Stimulated activated CD4-positive, alpha-beta T cell treated with anti-CD3 and anti-CD28 coated beads, TNF-alpha, amount 100 ng/mL, for 1 hour (primary cell): ENCODE measurements at regions not wholly inside any gene's neighbourhood (a gene's known extent, or its start where the extent isn't known, plus 50 kb on each side); places are given as distances from the start of the nearest gene placed in this dataset.

ENCODE experiments used
- DNase-seq, 3 donors: peaks; one replicate each; pipeline ENCODE4 v3.0.0-alpha.2; 2020; ENCODE audit warnings: low read depth in 3 of 3, low spot score in 1 of 3

DNA sequence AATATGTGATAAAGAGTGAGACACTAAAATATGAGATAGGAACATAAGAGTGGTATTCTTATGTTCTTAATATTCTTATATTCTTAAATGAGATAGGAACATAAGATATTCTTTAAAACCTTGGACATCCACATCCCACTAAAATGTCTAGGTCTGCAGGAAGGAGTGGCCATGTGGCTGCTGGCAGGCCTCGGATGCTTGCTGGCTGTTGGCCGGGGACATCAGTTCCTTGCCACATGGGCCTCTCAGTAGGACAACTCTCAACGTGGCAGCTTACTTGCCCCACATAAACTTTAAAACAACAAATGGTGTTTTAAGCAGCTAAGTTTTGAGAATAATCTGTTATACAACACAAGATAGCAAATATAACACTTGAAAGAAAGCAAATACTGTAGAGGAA lies 240.1 kb downstream of the CASP12 start:
- no peak for DNase-seq

DNA sequence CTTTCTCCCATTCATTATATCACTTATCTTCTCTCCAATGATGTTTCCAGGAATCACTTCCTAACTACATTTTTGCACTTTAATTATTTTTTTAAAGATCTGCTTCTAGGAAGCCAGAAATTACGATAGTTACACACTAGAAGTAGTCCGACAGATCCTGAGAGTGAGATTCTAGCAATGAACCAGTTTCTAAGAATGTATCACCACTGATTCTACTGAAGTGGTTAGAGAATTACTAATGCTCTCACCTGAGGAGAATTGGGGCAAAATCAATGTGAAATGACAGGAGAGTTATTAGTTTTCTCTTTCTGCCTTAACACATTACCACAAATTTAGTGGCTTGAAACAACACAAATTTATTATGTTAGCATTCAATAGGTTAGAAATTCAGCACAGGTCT lies 241.2 kb downstream of the CASP12 start:
- DNase-seq = no peak

DNA sequence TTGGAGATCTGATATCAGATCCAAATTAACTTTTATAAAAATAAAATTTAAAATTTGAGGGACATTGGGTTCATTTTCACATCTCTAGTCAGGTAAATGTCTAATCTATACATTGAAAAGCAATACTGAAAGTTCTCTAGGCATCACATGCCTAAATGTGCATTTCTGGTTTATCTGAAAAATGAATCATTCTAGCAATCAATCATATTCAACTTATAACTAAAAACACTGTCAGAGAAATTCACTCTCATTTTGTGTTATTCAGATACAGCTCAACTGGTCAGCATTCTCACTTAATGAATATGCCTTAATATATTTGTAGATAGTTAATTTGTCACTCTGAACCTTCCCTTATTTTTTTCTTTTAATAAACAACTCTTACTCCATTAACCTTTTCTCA lies 243.2 kb downstream of the CASP12 start:
- DNase-seq = no peak

DNA sequence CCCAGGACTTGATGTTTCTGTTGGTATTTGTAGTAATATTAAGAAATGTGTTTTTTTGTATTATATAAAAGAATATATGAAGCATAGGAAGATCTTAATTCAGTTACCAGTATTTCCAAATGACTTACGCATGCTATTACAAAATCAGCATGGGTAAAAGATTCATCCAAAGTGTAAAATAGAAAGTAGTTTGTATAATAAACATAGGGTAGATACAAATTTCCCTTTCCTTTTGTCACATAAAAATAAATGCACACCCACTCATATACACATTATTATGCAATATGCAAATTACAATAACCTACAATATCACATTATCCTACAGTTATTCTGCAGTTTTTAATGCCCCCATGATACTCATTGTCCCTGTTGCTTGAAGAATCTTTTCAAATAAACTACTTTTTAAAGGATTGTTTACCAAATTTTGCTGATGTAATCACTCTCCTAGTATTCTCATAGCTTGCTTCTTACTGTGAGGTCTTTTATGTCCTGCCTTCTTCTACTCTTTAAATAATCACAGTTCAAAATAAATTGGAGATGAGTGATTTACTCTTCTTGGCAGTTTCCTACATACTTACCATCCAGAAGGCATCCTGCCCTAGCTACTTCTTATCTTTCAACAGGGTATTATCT lies 244.0 kb downstream of the CASP12 start:
- no peak for DNase-seq

DNA sequence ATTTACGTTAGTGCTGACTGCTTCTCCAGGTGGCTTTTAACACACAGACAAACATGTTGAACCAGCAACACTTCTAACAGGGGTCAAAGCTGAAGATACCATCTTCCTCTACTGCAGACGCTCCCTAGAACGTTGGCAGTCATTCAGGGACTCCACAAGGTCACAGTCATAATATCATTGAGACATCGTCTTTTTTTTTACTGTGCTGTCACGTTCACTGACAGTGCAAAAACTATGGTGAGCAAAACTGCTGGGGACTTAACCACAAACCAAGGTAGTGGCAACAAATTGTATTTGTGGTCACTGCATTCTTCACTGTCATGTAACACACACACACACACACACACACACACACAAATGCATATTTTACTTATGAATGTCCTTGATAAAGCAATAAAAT lies 244.9 kb downstream of the CASP12 start:
- DNase-seq = no peak

DNA sequence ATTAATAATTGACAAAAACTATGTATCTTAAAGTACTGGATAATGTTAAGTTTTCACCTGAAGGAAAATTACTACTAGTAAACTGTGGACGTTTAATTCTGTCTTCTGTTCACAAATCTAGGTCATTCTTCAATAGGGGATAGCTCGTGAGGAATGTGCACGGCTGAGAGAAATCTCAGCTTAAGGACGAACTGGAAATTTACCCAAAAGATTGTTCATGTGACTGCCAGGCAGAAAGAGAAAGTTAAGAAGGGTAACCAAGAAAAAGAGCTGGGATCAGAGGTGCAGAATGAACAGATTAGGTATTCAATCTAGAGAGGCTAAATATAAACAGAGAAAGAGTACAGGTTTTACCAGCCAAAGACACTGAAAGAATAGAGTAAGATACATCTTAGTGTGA lies 245.3 kb downstream of the CASP12 start:
- no peak for DNase-seq

DNA sequence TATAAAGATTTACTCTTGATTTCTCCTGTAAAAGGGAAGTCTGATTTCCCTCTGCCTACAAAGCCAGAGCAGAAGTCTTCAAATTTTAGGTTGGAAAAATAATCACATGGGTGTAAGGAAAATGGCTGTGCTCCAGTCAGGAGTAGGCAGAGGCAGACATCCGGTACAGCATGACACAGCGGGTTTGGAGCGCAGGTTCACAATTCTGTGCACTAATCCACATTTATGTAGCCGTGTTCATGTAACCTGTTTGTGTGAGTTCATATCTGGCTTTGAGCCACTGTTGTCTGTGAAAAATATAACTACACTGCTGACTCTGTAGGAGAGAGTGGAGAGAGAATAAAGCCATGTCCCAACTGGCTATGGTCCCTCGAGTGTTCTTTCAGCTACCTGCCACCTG lies 248.0 kb downstream of the CASP12 start:
- no peak for DNase-seq

DNA sequence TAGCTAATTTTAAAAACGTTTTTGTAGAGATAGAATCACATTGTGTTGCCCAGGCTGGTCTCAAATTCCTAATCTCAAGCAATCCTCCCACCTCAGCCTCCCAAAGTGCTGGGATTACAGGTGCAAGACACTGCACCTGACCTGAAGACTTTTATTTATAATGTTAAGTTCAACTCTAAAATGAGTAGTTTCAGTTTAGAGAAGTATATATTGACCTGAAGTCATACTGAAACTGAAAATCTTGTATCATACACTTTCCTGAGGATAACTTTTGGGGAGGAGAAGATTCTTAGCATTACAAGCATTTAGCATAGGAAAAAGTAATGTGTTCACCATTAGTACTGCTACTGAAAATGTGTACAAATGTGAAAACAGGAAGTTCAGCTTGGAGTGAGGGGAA lies 249.3 kb downstream of the CASP12 start:
- DNase-seq = no peak

DNA sequence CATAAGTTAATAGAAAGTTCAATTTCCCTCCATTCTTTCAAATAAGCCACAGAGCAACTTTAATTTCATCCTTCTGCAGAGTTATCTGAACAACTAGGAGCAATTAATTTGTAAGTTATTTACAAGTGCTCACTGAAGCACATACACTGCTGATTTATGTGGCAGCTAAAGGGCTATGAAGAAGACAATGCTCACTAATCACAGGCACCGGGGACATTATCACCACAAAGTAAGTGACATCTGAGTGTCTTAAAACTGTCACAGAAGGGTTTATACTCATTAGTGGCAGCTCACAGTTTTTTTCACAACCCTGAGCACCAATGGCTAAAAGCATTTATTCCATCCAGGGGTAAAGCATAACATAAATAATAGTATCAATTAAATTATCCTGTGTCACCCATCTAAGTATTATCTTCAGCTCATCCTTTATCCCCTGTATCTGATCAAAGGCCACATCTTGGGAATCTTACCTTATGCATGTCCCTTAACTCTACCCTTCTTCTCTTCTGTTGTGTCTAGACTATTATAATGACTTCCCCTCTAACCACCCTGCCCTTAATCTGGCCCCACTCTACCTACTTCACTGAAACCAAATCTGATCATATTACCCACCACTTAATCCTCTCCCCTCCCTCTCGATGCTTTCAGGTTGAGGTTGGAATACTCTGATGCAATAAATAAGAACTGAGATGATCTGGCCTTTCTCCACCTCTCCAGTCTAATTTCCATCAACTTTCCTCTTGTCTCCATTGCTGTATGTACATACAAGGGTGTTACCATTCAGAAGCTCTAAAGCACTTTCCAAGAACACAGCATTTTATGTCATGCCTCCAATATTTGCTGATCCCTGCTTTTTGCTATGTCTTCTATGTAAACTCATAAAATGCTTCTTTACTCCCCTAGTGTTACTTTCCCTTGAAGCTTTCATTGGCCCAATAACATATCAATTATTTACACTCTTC lies 252.7 kb downstream of the CASP12 start:
- no peak for DNase-seq

DNA sequence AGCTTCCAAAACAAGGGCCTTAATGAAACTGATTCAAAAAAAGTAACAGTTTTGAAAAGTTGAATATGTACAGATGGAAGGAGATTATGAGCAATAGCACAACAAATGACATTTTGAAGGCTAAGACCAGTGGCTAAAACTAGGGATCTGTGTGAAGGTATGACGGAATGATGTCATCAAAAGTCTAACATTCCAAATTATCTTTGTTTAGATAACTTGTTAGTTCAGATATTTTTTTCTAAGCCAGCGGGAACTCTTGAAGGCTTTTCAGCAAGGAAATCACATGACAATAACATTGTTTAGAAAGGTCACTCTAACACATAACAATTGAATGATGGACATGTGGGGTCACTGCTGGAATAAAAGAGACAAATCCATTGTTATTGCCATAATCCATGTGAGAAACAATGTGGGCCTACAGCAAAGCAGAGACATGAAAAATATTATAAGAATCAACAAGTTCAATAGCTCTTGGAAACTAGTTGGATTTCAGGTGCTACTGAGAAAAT lies 260.5 kb downstream of the CASP12 start:
- no peak for DNase-seq

DNA sequence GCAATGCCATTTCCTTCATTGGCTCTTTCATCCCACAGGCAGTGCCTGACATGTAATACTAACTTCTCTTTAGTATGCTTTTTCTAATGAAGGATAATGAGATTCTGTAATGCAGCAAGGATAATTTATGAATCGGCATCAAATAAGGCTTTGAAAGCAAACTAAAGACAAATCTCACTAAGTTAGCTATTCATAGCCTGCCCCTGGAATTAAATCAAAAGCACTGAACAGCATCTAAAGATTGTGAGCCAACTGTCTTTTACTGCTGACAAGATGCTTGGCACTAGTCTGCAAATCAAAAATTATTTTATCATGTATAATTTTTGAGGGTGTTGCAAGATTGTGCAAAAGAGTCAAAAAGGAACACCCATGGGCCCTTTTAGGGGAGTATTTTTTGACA lies 265.0 kb downstream of the CASP12 start:
- DNase-seq = no peak

DNA sequence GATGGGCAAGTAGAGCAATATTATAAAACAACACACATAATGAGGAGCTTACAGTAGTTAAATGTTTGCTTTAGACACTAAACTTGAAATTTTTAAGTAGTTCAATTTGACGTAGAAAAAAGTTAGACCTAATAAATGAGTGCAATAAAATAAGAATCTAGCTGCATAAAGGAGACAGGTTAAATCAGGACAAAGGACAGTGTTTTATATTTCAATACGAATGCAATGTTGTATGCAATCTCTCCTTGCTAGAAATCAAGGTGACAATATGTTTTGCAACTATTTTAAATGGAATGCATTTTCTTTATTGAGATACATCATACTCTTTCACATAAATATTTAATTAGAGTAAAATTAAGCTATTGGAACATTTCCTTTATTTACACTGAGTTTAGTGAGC lies 267.9 kb downstream of the CASP12 start:
- DNase-seq = no peak

DNA sequence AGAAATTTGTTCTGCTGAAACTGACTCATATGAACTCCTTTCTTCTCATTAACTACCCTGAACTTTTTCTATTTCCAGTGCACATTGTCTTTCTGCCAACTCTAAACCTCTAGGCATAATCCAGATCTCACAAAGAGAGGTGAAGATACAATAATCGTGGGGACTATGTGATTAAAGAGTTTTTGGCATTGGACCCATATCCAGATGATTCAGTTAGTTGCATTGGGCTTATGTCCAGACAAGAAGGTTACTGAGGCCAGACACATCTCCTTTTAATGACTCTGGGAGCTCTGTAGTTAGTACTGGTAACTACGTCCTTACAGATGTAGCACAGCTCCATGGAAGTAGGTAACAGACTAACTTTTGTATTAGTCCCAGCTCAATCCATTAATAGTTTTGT lies 273.0 kb downstream of the CASP12 start:
- no peak for DNase-seq

DNA sequence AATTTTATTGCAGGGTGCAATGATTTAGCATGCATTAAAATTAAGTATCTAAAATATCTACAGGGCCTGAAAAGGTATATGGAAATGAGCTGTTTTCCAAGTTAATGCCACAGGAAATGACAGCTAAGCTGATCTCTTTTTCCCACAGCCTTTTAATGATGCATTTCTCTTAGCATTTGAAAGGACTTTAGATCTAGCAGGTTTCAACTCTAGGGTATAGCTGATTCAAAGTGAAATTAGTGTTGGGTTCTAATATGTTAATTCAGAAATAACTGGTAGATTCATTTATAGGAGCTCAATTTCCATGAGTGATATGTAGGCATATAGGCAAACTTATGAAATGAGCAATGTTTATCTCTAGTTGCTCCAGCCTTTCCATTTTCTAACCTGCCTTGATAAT lies 274.2 kb downstream of the CASP12 start:
- DNase-seq = no peak

DNA sequence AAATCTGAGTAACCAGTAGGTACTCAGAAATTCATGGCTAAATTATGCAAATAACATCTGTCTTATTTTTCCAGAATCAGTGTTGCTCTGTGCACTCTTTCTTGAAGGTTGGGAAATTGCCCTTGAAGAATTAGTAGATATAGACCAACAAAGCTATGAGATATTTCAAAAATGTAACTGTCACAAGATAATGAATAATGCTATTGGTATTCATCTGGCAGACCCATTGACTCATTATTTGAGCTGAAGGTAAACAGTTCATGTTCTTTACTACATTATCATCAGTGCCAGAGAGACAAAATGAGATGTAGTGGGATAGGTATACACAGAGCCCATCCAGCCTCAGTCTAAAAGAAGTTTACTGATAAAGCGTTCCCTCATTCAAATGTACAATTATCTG lies 274.7 kb downstream of the CASP12 start:
- no peak for DNase-seq

DNA sequence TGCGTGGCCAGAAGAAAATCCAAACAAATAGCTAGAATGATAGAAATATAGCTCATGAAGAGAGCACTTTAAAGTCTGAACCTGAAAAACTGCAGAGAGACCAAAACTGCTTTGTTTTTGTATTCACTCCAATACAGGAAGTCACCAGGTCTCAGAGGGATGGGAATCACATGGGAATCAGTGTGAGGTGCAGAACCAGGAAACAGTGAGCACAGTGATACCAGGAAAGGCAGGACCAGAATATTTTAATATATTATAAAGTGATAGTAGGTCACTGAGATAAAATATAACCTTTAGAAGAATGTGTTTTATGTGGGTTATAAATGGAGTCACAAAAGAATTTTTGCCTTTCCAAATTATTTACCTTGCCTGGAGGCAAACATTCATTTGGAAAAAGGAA lies 277.3 kb downstream of the CASP12 start:
- no peak for DNase-seq

DNA sequence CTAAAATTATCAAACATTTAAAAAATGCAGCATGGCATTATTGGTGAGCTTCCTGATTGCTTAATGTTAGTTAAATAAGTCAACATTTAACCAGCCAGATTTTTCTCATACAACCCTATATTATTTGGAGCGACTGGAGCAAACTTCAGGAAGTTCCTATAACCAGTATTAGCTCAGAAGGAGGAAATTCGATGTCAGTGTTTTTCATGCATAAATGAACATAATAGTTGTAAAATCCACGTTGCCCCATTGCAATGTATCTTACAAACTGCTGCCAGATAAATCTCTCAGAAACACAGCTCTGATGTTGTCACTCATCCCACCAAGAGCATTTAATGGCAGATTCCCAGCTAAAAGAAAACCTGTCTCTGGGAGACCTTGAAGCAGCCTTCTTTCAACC lies 278.5 kb downstream of the CASP12 start:
- no peak for DNase-seq

DNA sequence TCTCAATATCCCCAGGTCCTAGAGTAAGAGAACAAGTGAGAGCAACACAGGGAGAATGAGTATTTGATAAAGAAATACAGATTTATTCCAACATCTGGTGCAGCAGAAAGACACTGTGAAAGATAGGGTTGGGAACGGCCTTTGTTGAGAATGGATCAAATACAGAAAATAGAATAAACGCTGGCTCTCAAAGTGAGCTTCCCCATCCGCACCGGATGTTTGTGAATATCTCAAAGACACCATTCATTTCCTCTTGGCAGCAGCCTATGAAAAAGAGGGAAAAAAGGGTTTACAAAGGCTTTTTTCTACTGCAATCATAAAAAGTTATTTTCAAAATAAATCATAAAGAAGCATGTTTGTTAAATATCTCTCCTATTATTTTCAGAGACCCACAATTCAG lies 279.3 kb downstream of the CASP12 start:
- DNase-seq = no peak

DNA sequence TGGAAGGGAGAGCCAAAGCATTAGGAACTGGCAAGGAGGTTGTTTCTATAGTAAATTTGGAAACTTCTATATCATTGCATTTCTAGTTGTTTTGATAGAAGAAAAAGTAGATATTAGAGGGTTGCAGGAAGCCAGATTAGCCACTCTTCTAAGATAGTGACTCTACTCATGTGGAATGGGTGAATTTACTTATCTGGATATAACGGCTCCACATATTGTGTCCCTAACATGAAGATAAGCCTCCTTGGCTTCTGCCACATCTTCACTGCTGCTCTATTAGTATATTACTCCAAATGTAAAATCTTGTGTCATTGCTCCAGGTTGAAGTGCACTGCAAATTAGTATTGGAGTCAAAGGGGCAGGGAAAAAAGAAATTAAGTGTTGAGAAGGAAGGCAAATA lies 283.3 kb downstream of the CASP12 start:
- DNase-seq = no peak

DNA sequence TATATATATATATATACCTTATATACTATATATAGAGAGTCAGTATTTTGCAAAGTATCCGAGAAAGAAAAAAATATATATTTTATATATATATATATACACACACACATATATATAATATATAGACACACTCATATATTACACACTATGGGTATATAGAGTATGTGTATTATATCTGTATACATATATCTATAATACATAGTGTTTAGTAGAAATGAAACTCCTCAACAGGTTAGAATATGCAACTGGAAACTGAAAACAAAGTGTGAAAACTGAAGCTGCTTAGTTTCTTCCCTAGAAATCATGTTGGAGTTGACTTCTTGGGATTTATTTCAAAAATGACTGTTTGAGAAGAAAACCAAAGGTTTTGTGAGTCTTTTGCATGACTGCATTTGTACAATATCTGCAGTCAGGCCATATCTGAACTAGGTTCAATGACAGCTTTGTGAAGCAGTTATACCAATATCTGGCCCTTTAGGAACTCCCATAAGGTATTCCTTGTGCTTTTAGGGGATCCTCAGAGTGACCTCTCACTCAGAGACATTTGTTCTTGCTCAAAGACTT lies 284.1 kb downstream of the CASP12 start:
- DNase-seq = no peak

DNA sequence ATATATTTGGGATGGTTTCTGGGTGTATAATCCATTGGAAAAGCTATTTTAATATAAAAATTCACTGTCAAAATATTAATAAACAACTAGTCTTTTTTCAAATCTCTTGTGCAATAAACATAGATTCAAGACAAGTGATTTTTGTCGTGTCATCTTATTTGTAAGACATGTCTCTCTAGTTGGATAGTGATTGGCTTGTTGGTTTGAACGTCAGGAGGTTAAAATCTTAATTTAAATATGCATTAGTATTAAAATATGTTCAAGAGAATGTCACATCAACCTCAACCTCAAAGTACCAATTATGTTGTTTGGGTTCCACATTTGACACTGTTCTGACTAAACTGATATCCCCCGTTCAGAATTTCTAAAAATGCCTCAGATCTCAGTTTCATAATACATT lies 287.6 kb downstream of the CASP12 start:
- DNase-seq = no peak
